Aorta (tissue), 5 donors: ENCODE measurements at regions not wholly inside any gene's neighbourhood (a gene's known extent, or its start where the extent isn't known, plus 50 kb on each side); places are given as distances from the start of the nearest gene placed in this dataset.

Source experiments
- ATAC-seq: fragments of 200-7000 bp; cut with Tn5 transposase; one replicate; pipeline ENCODE4 v1.9.1; 2022; ENCODE audit warnings: moderate library complexity; ENCODE audit not compliant: low FRiP score
- DNase-seq, 2 donors: peaks; one replicate each; pipeline ENCODE4 v3.0.0-alpha.2; 2020
- H3K27ac ChIP-seq, 2 donors: one replicate each; pipeline ENCODE4 v1.5.1; 2013; ENCODE audit warnings: low read length in 2 of 2, mild to moderate bottlenecking in 2 of 2, moderate library complexity in 2 of 2, control low read depth in 1 of 2, inconsistent platforms in 1 of 2, low read depth in 1 of 2
- H3K27me3 ChIP-seq, 2 donors: one replicate each; pipeline ENCODE4 v1.6.1; 2013; ENCODE audit warnings: control low read depth in 1 of 2, low read length in 1 of 2, mild to moderate bottlenecking in 1 of 2, moderate library complexity in 1 of 2; ENCODE audit not compliant: insufficient read depth in 2 of 2, control insufficient read depth in 1 of 2
- H3K36me3 ChIP-seq, 2 donors: one replicate each; pipeline ENCODE4 v1.6.1; 2013; ENCODE audit warnings: control low read depth in 1 of 2, low read length in 1 of 2, mild to moderate bottlenecking in 1 of 2; ENCODE audit not compliant: insufficient read depth in 2 of 2, control insufficient read depth in 1 of 2
- H3K4me1 ChIP-seq, 2 donors: one replicate each; pipeline ENCODE4 v1.6.1; 2013; ENCODE audit warnings: low read length in 2 of 2, control low read depth in 1 of 2, mild to moderate bottlenecking in 1 of 2, moderate library complexity in 1 of 2; ENCODE audit not compliant: insufficient read depth in 2 of 2, control insufficient read depth in 1 of 2
- H3K4me3 ChIP-seq, 2 donors: one replicate each; pipeline ENCODE4 v1.5.1; 2013; ENCODE audit warnings: low read length in 2 of 2, control low read depth in 1 of 2, mild to moderate bottlenecking in 1 of 2
- H3K9me3 ChIP-seq: one replicate; pipeline ENCODE4 v1.6.1; 2013; ENCODE audit warnings: mild to moderate bottlenecking, low read length; ENCODE audit not compliant: control insufficient read depth
- WGBS, 2 donors: extraction: QIAGEN DNeasy Blood & Tissue Kit; methylation state at CpG; one replicate each; pipeline ENCODE4 v1.1.7; 2013; 5-methylcytosine and 5-hydroxymethylcytosine counted together
- intact Hi-C, 2 donors: fragments of 100-400 bp; cut with DNase I; formaldehyde crosslinking; loops; one replicate each; pipeline versions ENCODE4 v1.14.2 to v1.15.0; 2022
- donor health status: healthy with polysubstance abuse.
- donor health status: Bipolar disorder and iron deficiency.
- donor health status: DM: no; HTN: no; CAD: no.
- donor health status: DM: no; HTN: no; CAD: no.
- donor health status: DM: yes; HTN: yes; CAD: no.

- no peaks in the 10 kb centered on the region for H3K27me3 ChIP-seq
- DNase-seq = no peak
- WGBS, 2 donors = 96 to 98% methylated on average over 5 of the region's 5 CpGs
- no peaks in the 10 kb centered on the region for H3K4me1 ChIP-seq
- intact Hi-C loops = no loop called here
- no peak overlapping the region for H3K27ac ChIP-seq
- H3K36me3 ChIP-seq = no peaks in the 10 kb centered on the region
- no peak for ATAC-seq
- H3K9me3 ChIP-seq = no peaks in the 10 kb centered on the region
- H3K4me3 ChIP-seq = no peak overlapping the region
Measured at GRCh38 chr2:64853306-64853705, 135.9 kb upstream of the SLC1A4 start.

- 89 to 94% methylated on average over 1 of the region's 1 CpG for WGBS, 2 donors
- H3K36me3 ChIP-seq = no peaks in the 10 kb centered on the region
- H3K9me3 ChIP-seq = no peaks in the 10 kb centered on the region
- no peak overlapping the region for H3K4me3 ChIP-seq
- intact Hi-C loops = no loop called here
- DNase-seq = no peak
- ATAC-seq = no peak
- peaks cover 0 to 3% of the 10 kb centered on the region in 2 donors for H3K4me1 ChIP-seq
- H3K27ac ChIP-seq = no peak overlapping the region
- H3K27me3 ChIP-seq = no peaks in the 10 kb centered on the region
Measured at GRCh38 chr2:64853894-64854293, 135.3 kb upstream of the SLC1A4 start.

- no peaks in the 10 kb centered on the region for H3K36me3 ChIP-seq
- H3K9me3 ChIP-seq = no peaks in the 10 kb centered on the region
- DNase-seq (peak; percentile 62 to 71), ATAC-seq (peak; percentile 17)
- peaks cover 0 to 4% of the 10 kb centered on the region in 2 donors for H3K4me1 ChIP-seq
- 92 to 100% methylated on average over 1 of the region's 1 CpG for WGBS, 2 donors
- intact Hi-C loops = loop anchor here in 1 of 2 donors (5.0 kb wide), 1 partner anchor 103 kb away; no protein-coding TSS in a partner anchor
- no peak overlapping the region for H3K4me3 ChIP-seq
- no peaks in the 10 kb centered on the region for H3K27me3 ChIP-seq
- no peak overlapping the region for H3K27ac ChIP-seq
Measured at GRCh38 chr2:64854773-64855237, 134.4 kb upstream of the SLC1A4 start.

- WGBS, 2 donors = 4 to 8% methylated on average over 18 of the region's 18 CpGs
- peak; percentile 82 to 87 for DNase-seq
- no peaks in the 10 kb centered on the region for H3K9me3 ChIP-seq
- peak overlapping the region; percentile 62 to 68 for H3K27ac ChIP-seq
- no peaks in the 10 kb centered on the region for H3K27me3 ChIP-seq
- H3K4me3 ChIP-seq = no peak overlapping the region
- H3K36me3 ChIP-seq = no peaks in the 10 kb centered on the region
- peaks cover 0 to 4% of the 10 kb centered on the region in 2 donors for H3K4me1 ChIP-seq
- intact Hi-C loops = loop anchor here (1.0 to 5.0 kb wide), 3 partner anchors 106 to 205 kb away; partner anchors contain the start of gene SERTAD2 (in 1 of the 2)
- peak; percentile 62 for ATAC-seq
Measured at GRCh38 chr2:64857581-64858471, 131.4 kb upstream of the SLC1A4 start.

GRCh38 chr2:64858541-64859311 lies 130.5 kb upstream of the SLC1A4 start:
- DNase-seq (peak in 1 of 2 donors; percentile 53), ATAC-seq (no peak)

GRCh38 chr2:64859312-64860212 lies 129.6 kb upstream of the SLC1A4 start:
- DNase-seq (peak; percentile 93 to 95), ATAC-seq (peak; percentile 74)
- WGBS, 2 donors = 1 to 2% methylated on average over 53 to 62 of the region's 62 CpGs
- peak overlapping the region; percentile 14 to 29 for H3K27ac ChIP-seq
- H3K4me3 ChIP-seq = peak overlapping the region in 1 of 2 donors; percentile 24
- intact Hi-C loops = loop anchor here (1.0 to 5.0 kb wide), 4 partner anchors 92 to 262 kb away; partner anchors contain the start of gene SERTAD2 (in 1 of the 2)
- H3K9me3 ChIP-seq = no peaks in the 10 kb centered on the region
- H3K27me3 ChIP-seq = no peaks in the 10 kb centered on the region
- peaks cover 0 to 4% of the 10 kb centered on the region in 2 donors for H3K4me1 ChIP-seq
- H3K36me3 ChIP-seq = no peaks in the 10 kb centered on the region

More at GRCh38 chr2:64858541-64859311, 130.5 kb upstream of the SLC1A4 start:
- H3K27me3 ChIP-seq = no peaks in the 10 kb centered on the region
- no peak overlapping the region for H3K4me3 ChIP-seq
- WGBS, 2 donors = 16 to 17% methylated on average over 10 of the region's 10 CpGs
- intact Hi-C loops = loop anchor here (1.0 to 5.0 kb wide), 4 partner anchors 91 to 206 kb away; partner anchors contain the start of gene SERTAD2 (in 1 of the 2)
- no peaks in the 10 kb centered on the region for H3K9me3 ChIP-seq
- peak overlapping the region; percentile 62 to 68 for H3K27ac ChIP-seq
- peaks cover 0 to 4% of the 10 kb centered on the region in 2 donors for H3K4me1 ChIP-seq
- H3K36me3 ChIP-seq = no peaks in the 10 kb centered on the region

- Histone ChIP-seq H3K27me3 (no peaks in the 10 kb centered on the region), H3K4me1 (peaks cover 0 to 4% of the 10 kb centered on the region in 2 donors), H3K9me3 (no peaks in the 10 kb centered on the region), H3K36me3 (no peaks in the 10 kb centered on the region), H3K27ac (peak overlapping the region in 1 of 2 donors; percentile 29), H3K4me3 (no peak overlapping the region)
- intact Hi-C loops = loop anchor here in 1 of 2 donors (5.0 kb wide), 1 partner anchor 263 kb away; no protein-coding TSS in a partner anchor
- ATAC-seq (no peak), DNase-seq (peak in 1 of 2 donors; percentile 67)
- 90 to 94% methylated on average over 12 of the region's 12 CpGs for WGBS, 2 donors
Measured at GRCh38 chr2:64860276-64860885, 128.8 kb upstream of the SLC1A4 start.
